NCI-H1092 treated with DMSO at 0.1 percent for 48 hours (cell line): ENCODE measurements at regions not wholly inside any gene's neighbourhood (a gene's known extent, or its start where the extent isn't known, plus 50 kb on each side); places are given as distances from the start of the nearest gene placed in this dataset.
A peak's percentile ranks its signal among the peaks of the same experiment; 100 is the strongest.

Experiments
- DNase-seq: peaks from one replicate; lab custom pipeline; 2025; lab: John Stamatoyannopoulos, UW

DNA sequence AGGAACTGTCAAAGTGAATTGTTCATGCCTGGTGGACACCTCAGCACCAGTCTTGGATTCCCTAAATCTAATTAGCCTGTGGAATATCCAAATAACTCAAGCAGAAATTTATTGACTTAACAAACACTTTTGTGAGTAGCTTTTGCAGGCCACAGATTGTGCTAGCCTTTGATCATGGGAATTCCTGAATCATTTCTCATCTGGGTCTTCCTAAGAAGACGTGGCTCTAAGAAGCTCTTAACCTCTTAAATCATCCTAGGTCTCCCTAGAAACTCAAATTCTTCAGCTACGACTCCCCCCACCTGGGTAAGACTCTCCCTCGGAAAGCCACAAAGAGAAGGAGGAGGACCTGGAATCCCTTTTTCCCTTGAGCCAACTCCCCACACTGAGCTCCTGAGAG is 53.8 kb upstream of the PSEN2 start:
- DNase-seq: no peak

DNA sequence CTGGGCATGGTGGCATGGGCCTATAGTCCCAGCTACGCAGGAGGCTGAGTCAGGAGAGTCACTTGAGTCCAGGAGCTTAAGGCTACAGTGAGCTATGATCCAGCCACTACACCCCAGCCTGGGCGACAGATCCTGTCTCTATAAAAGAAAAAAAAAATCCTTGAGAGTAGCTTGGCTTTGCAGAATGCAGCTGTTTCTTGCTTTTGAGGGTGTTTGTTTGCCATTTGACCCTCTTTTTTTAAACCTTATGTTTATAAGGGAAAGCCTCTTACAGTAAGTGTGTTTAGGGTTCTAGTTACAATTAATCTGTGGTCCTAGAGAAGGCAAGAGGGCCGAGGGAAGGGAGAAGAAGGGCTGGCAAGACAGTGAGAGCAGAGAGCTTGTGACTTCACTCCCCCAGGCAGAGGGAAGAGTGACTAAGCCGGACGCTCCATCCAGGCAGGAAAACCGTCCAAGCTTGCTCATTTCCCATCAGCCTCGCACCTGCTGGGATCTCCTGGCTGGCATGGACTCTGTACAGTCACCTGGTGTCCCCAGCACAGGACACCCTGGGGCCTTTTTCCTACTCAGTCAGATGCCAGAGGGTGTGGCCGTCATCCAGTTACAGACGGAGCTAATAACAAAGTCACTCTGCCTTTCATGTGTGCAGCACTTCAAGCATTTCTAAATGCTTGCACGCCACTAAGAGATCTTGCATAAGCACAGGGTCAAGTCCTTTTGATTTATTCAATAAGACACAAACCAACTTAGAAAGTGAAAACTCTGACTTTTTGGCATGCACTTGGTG is 55.5 kb upstream of the PSEN2 start:
- peak; percentile 56 for DNase-seq

DNA sequence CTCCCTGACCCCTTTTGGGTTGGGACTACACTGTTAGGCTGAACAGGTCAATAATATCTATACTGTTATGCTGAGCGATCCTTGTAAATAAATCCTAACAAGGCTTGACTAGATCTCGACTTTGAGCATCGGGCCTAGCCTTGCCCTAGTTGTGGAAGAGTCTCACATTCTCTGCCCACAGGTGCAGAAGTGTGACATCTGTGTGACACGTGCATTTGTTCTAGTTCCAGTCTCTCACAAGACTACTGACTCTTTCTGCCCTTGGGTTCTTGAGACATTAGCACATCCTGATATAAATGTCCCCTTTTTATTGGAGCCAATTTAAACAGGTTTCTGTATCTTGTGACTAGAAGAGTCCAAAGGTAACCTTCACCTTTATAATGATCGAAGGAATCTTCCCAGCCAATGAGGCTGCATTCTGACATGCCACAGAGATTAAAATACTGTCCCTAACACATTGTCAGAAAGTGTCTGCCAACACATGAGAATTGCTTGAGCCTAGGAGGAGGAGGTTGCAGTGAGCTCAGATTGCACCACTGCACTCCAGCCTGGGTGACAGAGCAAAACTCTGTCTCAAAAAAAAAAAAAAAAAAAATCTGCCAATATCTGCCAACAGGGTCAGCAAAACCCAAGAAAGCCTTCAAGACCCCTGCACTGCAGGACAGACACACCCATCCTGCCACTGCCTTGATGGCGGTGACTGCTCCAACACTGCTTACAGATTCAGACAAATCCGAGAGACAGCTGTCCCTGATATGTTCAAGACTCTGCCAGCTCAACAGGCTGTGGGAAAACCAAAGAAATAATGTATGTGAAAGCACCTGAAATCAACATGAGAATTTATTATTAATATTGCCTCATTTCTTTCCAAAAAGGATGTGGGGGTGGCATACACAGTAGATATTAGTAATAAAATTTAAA is 56.5 kb upstream of the PSEN2 start:
- DNase-seq: no peak

DNA sequence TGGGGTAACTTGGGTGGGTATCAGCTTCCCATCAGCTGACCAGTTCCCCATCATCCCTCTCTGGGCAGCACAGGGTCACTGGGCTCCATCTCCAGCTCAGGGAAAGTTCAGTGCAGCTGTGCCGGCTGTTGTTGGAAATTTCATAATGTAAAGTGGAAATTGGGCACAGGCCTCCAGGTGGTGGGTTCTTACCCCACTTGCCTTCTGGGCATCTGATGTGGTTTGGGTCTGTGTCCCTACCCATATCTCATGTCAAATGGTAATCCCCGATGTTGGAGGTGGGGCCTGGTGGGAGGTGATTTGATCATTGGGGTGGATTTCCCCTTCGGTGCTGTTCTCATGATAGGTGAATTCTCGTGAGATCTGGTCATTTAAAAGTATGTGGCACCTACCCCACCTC is 59.7 kb upstream of the PSEN2 start:
- no peak for DNase-seq

DNA sequence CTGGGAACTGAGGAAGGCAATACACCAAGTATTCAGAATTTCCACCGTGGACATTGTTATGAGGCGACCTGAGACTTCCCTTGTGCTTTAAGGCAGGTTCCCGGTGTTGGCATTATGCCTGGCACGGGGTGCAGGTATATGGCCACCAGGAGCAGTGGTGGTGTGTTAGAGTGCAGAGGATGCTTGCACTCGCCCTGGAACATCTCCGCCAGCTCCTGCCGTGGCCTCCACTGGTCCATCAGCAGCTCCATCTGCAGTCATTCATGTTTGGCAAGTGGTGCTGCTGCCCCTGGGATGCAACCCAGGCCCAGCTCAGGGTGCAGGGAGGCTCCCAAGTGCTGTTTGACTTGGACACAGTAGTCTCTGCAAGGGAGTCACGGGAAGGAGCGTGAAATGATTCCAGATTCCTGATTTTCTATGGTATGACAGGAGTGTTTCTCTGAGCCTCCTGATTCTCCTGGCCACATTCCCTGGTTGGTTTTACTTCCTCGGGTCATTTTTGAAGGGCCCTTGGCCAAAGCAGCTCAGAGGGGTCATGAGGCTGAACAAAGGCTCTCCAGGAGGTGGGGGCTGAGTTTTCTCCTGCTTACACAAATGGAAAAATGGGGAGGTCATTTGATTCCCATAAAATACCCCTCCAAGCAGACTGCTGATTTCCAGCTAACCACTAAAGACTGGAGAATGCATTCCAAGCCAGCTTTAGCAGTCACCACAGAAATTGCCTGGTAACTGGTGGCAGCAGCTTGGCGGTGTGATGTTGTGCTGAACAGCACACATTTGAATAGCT is 60.4 kb upstream of the PSEN2 start:
- no peak for DNase-seq

DNA sequence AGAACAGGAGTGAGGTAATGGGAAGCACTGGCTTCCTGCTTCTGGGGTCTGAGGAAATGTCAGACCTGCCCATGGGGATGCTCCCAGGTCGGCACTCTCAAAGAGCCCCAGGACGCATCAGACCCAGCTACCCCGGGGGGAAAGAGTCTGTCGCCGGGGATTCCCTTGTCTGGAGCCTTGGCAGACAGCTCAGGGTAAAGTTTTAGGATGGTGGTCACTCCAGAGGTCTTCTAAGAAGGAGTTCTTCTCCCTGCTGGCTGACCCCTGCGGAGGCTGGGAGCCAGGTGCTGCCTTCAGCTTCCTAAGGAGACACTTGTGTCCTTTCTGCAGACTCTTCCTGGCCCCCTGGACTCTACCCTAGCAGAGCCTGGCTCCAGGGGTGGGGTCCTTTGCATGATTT is 61.9 kb upstream of the PSEN2 start:
- DNase-seq: no peak

DNA sequence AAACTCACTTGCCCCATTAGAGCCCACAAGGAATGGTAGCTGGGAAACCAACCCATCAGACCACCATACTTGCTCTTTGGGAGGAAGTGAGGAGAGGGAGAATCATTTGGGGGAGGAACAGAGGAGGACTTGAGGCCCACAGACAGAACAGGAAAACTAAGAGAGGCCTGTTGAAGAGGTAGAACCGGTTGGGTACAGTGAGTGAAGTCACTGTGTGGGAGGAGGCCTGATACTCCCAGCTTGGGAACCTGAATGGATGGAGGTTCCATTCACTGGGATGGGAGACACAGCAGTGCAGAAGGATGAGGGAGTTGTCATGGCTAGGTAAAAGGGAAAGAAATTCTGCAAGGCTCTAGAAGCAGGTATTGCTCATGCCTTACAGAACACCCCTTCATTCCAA is 63.4 kb upstream of the PSEN2 start:
- no peak for DNase-seq

DNA sequence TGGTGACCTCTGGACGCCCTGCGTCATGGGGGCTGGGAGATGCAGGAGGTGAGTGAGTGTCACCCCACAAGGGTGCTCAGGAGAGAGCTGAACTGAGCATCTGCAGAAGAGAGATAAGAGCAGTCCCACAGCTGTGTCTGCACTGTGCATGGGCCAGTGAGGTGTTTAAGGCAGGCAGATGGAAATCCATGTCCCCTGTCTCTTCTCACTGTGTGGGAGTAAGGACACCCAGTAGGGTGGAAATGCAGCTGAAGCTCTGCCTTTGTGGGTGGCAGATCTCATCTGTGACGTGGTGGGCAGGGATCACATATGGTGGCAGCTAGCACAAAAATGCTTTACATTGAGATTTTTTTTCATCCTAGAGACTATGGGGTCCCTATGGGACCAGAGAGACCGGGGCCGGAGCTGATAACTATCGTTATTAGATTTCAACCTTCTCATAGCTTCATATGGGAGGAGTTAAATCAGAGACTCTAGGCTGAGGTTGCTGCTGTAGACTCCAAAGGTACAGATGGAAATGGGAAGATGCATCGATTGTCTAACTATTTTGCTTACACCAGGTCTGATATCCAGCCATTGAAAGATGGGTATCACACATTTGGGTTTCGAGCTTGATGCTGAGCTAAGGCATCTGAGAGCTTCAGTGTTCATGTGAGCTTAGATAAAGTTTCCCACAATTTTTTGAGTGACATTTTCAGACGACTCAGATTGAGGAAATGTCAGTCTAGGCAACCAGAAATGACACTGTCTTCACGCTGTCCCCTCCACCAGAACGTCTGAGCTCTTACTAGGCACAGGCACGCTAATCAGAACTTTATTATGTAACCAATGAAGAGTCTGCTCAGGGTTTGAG is 65.3 kb upstream of the PSEN2 start:
- DNase-seq: no peak

DNA sequence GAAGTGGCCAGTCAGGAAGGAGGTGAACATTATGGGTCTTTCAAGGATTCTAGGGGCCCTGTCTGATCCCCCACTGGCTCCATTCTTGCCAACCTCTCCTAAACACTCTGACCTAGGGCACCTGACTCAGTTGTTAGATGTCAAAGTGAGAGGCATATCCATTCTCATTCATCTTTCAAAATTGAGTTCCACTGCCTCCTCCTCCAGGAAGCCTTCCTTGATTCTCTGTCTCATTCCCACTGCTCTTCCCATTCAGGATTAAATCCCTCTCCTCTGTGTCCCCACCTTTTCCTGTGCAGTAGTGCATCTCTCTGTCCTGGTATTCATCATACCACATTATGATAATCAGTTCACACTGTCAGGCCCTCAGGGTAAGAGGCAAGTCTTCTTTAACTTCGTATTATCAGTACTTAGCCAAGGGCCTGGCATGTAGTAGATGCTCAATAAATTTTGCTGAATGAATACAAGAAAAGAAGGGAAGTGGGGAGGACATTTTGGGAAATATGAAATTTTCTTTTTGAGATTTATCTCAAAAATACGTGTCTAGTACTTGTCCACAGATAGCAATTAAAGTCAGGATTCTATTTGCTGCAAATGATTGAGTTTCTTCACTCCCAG is 61.8 kb upstream of the ITPKB start:
- no peak for DNase-seq

DNA sequence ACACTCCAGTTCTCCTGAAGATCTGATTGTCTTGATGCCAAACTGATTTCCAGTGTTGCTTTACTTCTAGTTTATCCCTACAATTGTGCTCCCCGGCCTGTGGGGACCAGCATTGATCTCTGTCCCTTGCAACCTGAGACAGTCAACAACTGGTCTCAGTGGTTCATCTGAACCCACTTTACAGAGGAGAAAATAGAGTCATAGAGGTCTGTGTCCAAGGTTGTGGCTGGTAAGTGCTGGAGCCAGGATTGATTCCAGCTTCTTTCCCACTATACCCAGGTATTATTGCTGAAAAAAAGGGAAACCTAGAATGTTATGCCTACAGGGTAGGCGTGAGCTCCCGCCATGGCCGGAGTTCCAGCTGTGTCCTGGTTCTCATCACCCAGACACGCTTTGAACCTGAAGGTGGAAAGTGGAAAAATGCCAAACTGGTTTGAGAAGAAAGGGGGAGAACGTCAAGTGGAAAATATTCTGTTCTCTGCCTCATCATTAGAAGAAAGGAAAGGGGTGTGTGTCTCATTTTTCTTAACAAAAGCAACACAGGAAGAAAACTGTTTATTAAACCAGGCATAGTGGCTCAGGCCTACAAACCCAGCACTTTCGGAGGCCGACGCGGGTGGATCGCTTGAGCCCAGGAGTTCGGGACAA is 60.7 kb upstream of the ITPKB start:
- no peak for DNase-seq

DNA sequence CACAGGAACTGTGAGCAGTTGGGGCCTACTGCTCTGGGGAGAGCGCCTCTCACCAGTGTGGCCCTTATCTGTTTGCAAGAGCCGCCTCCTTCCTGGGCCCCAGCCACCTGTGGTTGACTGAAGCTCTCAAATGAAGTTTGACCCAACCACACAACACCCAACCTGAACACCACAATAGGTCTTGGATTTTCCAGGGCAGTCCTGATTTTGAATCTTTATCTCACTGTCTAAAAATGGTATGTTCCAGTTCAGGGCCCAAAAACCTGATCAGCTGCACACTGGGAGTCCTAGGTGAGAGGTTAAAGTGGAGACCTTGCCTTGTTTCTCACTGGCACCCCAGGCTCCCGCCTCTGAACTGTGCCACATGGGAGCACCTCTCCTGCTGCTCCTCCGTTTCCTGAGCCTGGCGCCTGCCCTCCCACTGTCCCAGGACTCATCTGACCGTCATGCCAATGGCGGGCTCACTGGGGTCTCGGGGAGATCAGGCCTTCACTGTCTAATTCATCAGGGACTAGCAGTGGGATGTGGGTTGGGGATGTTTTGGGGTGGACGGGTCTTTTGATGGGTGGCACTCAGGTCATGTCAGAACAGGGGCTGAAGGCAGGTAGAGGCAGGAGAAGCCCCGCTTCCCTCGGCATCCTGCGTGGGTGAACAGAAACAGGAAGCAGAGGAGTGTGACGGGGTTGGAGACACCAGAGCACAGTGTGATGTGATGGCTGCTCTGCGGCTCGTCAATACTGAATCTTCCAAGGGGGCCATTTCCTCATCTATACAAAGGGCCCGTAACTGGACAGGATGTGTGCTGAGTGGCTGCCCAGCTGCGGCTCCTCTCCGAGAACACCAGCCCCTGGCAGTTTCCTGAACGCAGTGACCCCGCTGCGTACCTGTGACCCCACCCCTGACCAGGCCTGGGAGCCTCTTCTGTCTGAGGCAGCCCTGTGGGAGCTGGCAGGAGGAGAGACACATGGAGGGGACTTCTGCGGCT is 59.6 kb upstream of the ITPKB start:
- DNase-seq: no peak

DNA sequence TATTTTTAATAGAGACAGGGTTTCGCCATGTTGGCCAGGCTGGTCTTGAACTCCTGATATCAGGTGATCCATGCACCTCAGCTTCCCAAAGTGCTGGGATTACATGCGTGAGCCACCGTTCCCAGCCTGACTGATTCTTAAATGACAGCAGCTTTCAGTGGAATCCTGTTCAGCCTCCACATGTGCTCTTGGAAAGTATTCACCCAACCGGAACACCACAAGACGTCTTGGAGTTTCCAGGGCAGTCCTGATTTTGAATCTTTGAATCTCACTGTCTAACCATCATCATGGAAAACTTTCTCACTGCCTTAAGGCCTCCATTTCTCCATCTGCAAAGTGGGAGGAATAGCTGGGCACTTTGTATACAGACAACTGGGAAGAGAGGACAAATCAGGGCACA is 58.1 kb upstream of the ITPKB start:
- DNase-seq: no peak

DNA sequence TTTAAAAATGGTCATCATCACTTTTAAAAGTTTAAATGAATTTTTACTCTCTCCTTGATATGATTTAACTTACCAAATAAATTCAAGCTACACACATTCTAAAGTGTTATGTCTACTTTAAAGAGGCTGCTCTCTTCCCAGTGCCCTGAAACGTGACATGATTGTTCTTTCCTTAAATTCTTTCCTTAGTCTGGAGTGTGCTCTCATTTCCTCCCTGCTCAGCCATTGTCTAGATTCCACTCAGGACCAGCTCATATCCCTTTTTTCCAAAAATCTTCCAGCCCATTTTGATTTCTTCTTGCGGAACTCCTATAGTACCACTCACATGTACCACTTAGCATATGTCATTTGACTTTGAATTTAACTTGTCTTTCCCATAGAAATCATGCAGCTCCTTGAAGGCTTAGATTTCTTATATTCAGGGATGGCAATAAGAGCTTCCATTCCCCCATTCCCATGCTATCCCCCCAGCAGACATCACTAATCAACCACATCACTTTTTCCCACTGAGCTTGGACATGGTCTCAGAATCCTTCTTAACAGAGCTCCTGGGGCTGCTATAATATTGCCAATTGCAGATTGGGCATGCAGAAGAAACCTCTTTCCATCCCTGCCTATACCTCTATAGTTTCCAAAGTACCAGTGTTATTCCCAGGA is 54.7 kb upstream of the ITPKB start:
- no peak for DNase-seq

DNA sequence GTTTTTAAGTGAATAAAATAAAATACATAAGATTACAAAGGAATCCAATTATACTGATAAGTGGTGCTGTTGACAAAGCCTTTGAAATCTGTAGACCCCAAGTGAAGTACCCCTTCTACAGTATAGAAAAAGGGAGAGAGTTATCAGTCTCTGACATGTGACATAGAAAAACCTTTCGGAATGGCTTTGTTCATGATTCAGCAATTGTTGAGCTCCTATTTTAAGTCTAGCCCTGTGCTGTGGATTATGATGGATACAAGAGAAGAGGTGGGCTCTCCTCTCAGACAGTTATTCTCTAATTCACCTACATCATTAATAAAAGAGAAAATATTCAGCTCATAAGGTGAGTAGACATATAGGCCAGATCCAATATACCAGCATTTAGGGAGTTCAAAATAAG is 53.3 kb upstream of the ITPKB start:
- DNase-seq: no peak

DNA sequence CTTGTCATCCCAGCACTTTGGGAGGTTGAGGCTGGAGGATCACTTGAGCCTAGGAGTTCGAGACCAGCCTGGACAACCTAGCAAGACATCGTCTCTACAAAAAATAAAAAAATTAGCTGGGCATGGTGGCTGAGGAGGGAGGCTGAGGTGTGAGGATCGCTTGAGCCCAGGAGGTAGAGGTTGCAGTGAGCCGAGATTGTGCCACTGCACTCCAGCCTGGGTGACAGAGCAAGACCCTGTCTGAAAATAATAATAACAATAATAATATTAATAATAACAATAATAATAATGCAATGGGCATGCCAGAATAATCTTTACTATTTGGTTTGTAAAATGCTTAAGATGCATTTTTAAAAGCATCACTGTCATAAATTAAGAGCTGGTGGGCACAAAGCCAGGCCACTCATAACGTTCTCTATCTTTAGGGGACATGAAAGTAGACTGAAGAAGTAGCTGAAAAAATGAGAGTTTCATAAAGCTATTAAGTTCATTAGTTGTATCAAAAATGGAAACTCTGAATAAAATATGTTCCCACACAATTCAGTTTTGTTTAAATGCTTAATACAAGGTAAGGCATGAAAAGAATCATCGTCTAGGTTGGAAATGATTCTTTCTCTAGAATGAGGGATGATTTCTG is 51.6 kb upstream of the ITPKB start:
- DNase-seq: no peak

DNA sequence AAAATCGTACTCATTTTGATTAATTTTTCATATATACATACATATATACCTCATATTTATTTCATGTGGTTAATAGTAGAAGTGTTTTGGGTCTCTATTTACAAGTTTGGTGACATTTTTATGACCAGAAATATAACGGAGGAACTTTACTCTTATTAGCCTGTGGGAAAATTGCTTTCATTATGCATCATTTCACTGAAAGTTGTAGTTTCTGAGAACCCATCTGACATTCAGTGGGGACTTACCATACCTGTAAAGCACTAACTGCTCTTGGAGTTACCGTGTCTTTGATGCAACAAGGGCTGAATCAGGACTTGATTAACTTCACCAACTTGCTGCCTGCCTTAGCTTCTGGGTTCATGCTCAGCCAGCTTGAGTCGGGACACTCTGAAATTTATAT is 49.9 kb upstream of the ITPKB start:
- DNase-seq: no peak
